Upper lobe of left lung (tissue), 4 donors: ENCODE measurements at regions not wholly inside any gene's neighbourhood (a gene's known extent, or its start where the extent isn't known, plus 50 kb on each side); places are given as distances from the start of the nearest gene placed in this dataset.

Experiments
- CTCF ChIP-seq, 6 experiments: fragments of 450-650 bp in 4 of 6; fragments of 200-600 bp in 2 of 6; sonication (generic) in 2 of 6; IDR thresholded peaks; one replicate each; pipeline ENCODE4 v1.5.1; 2016 to 2019; ENCODE audit warnings: antibody characterized with exemption in 6 of 6
- EP300 ChIP-seq, 4 donors: sonication (generic); formaldehyde crosslinking; IDR thresholded peaks; one replicate each; pipeline ENCODE4 v1.5.1; 2017; ENCODE audit warnings: antibody characterized with exemption in 4 of 4, control low read depth in 2 of 4
- POLR2A ChIP-seq, 4 donors: fragments of 450-650 bp; IDR thresholded peaks; one replicate each; pipeline ENCODE4 v1.5.1; 2016 to 2017; ENCODE audit warnings: antibody characterized with exemption in 4 of 4, mild to moderate bottlenecking in 2 of 4
- POLR2AphosphoS5 ChIP-seq, 2 donors: sonication (generic); formaldehyde crosslinking; IDR thresholded peaks; one replicate each; pipeline ENCODE4 v1.5.1; 2017; ENCODE audit warnings: antibody characterized with exemption in 2 of 2

DNA sequence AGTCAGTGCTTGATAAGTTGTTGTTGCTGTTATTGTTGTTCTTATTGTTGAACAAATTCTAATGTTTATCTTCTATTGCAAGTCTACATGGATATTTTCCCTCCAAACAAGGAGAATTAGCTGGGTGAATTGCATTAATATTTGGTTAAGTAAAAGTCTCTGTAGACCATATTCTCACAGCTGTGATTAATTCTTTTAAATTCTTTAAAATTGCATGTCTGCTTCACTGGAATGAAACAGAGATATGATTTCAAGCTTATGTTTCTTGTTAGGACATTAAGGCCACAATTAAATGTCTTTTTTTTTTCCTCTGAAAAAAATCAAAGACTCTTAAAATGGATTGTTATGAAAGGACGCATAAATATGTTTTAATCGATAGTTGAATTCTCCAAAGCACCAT is 153.4 kb downstream of the EBLN2 start:
- no peak for TF ChIP-seq CTCF (IDR thresholded peaks at IDR 0.05)
- TF ChIP-seq POLR2A (IDR thresholded peaks at IDR 0.05) = no peak
- TF ChIP-seq EP300 (IDR thresholded peaks at IDR 0.05) = no peak
- TF ChIP-seq POLR2AphosphoS5 (IDR thresholded peaks at IDR 0.05) = no peak
